ENCODE measurements at regions not wholly inside any gene's neighbourhood (a gene's known extent, or its start where the extent isn't known, plus 50 kb on each side); places are given as distances from the start of the nearest gene placed in this dataset.

GRCh38 chr12:113676117-113676516, 204.4 kb upstream of the LHX5 start:
- Histone ChIP-seq H3K27ac (ENCODE audit: extremely low read depth, low read depth, low read length) (no peak overlapping the region), H3K4me3 (ENCODE audit: low read depth, low read length) (no peak overlapping the region), H3K36me3 (ENCODE audit: control insufficient read depth in 2 of 2, insufficient read depth in 1 of 2, low read length in 2 of 2) (no peaks in the 10 kb centered on the region), H3K4me1 (ENCODE audit: control insufficient read depth, insufficient read depth, low read length) (no peaks in the 10 kb centered on the region), H3K9me3 (ENCODE audit: control insufficient read depth, insufficient read depth, low read depth, low read length) (no peaks in the 10 kb centered on the region)
- TF ChIP-seq ZSCAN5A (tag by site-specific recombination; IDR thresholded peaks at IDR 0.05) (no peak), ATF2 (tag by site-specific recombination; IDR thresholded peaks at IDR 0.05; ENCODE audit: low read depth) (no peak), ZNF571 (tag by site-specific recombination; IDR thresholded peaks at IDR 0.05) (no peak), ZNF350 (tag by site-specific recombination; IDR thresholded peaks at IDR 0.05) (no peak), BCL11B (tag by site-specific recombination; IDR thresholded peaks at IDR 0.05; ENCODE audit: low read depth) (no peak), ZEB2 (tag by site-specific recombination; IDR thresholded peaks at IDR 0.05) (no peak), GLIS1 (tag by site-specific recombination; IDR thresholded peaks at IDR 0.05) (no peak), ZNF76 (tag by site-specific recombination; IDR thresholded peaks at IDR 0.05; ENCODE audit: borderline replicate concordance, low read depth) (no peak), ZNF133 (tag by site-specific recombination; IDR thresholded peaks at IDR 0.05) (no peak), ZNF114 (tag by site-specific recombination; IDR thresholded peaks at IDR 0.05) (no peak), KLF9 (tag by site-specific recombination; IDR thresholded peaks at IDR 0.05; ENCODE audit: low read depth) (no peak)
- CTCF ChIA-PET: interaction anchor here (0.7 kb wide), 2 partner anchors 12 to 29 kb away, joined by 3 read pairs; no protein-coding TSS in a partner anchor
- POLR2A ChIA-PET: no interaction called here

- Histone ChIP-seq H3K9me3 (ENCODE audit: control insufficient read depth, insufficient read depth, low read depth, low read length) (no peaks in the 10 kb centered on the region), H3K27ac (ENCODE audit: extremely low read depth, low read depth, low read length) (no peak overlapping the region), H3K4me3 (ENCODE audit: low read depth, low read length) (no peak overlapping the region), H3K36me3 (ENCODE audit: control insufficient read depth in 2 of 2, insufficient read depth in 1 of 2, low read length in 2 of 2) (no peaks in the 10 kb centered on the region), H3K4me1 (ENCODE audit: control insufficient read depth, insufficient read depth, low read length) (no peaks in the 10 kb centered on the region)
- no peak for TF ChIP-seq RBAK (tag by site-specific recombination; IDR thresholded peaks at IDR 0.05)
- TF ChIP-seq ZNF292 (tag by site-specific recombination; IDR thresholded peaks at IDR 0.05; ENCODE audit: borderline replicate concordance, low read depth): no peak
- no peak for TF ChIP-seq ZNF654 (tag by site-specific recombination; IDR thresholded peaks at IDR 0.05; ENCODE audit: low read depth)
- TF ChIP-seq ZNF670 (tag by site-specific recombination; IDR thresholded peaks at IDR 0.05; ENCODE audit: low read depth): no peak
- no peak for TF ChIP-seq ZNF350 (tag by site-specific recombination; IDR thresholded peaks at IDR 0.05)
- no peak for TF ChIP-seq PBX3 (CRISPR knock-in tag; IDR thresholded peaks at IDR 0.05)
- TF ChIP-seq GLI4 (tag by site-specific recombination; IDR thresholded peaks at IDR 0.05): no peak
- TF ChIP-seq ZNF423 (tag by site-specific recombination; IDR thresholded peaks at IDR 0.05): no peak
- TF ChIP-seq ZNF157 (tag by site-specific recombination; IDR thresholded peaks at IDR 0.05): no peak
- no peak for TF ChIP-seq ZNF514 (tag by site-specific recombination; IDR thresholded peaks at IDR 0.05)
- no peak for TF ChIP-seq ZBTB48 (tag by site-specific recombination; IDR thresholded peaks at IDR 0.05)
- TF ChIP-seq HIC1 (tag by site-specific recombination; IDR thresholded peaks at IDR 0.05): no peak
- TF ChIP-seq ZNF37A (tag by site-specific recombination; IDR thresholded peaks at IDR 0.05): no peak
- TF ChIP-seq ZNF311 (tag by site-specific recombination; IDR thresholded peaks at IDR 0.05; ENCODE audit: borderline replicate concordance): no peak
- no peak for TF ChIP-seq ZNF184 (tag by site-specific recombination; IDR thresholded peaks at IDR 0.05)
- POLR2A ChIA-PET: no interaction called here
- CTCF ChIA-PET: no interaction called here
These were observed 203.3 kb upstream of the LHX5 start for GRCh38 chr12:113674996-113675395.

Data from HEK293 (cell line).